ENCODE measurements at regions not wholly inside any gene's neighbourhood (a gene's known extent, or its start where the extent isn't known, plus 50 kb on each side); places are given as distances from the start of the nearest gene placed in this dataset.

DNA sequence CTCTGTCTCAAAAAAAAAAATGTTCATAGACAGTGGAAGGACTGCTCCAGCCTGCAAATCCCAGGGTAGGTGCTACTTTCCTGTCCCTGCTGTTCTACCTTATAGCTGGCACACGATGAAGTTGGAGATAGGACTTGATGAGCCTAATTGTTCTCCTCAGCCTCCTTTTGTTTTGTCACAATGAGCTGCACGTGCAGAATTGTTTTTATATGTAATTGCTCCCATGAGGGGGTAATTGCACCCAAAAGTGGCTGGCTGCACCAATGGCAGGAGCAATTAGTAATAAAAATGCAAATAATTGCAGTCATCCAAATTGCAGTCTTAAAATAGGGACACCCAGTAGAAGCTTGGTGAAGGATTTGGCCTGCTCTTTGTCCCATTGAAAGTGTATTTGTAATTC is 63.0 kb upstream of the PFN2 start:
- no peak for DNase-seq (ENCODE audit: extremely low read depth in 1 of 11, low read depth in 9 of 11, low spot score in 4 of 11)

DNA sequence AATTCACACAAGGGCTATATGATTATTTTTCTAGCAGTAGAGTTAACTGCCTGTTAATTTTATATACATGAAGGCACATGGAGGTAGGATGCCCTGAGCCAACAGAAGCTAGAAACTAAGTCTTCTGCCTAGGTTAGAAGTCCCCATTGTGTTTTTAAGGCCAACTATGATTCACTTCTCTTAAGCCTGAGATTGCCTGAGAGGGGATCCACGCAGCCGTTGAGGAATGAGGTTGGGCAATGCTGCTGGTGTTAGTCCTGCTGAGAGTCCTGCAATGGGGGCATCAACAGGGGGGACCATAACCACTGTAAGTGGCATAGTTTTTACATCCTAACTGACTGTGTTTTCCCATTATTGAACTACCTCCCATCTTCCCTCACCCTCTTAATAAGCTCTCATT is 60.1 kb upstream of the PFN2 start:
- DNase-seq (ENCODE audit: extremely low read depth in 1 of 11, low read depth in 9 of 11, low spot score in 4 of 11) = no peak

DNA sequence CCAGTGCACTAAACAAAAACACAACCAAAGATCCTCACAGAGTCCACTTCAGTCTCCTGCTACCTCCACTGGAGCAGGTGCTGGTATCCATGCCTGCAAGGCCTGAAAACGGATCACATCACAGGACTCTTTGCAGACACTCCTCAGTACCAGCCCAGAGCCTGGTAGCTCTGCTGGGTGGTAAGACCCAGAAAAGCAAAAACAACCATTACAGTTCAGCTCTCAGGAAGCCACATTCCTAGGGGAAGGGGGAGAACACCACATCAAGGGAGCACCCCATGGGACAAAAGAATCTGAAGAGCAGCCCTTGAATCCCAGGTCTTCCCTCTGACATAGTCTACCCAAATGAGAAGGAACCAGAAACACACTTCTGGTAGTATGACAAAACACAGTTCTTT is 52.5 kb upstream of the PFN2 start:
- no peak for DNase-seq (ENCODE audit: extremely low read depth in 1 of 11, low read depth in 9 of 11, low spot score in 4 of 11)

DNA sequence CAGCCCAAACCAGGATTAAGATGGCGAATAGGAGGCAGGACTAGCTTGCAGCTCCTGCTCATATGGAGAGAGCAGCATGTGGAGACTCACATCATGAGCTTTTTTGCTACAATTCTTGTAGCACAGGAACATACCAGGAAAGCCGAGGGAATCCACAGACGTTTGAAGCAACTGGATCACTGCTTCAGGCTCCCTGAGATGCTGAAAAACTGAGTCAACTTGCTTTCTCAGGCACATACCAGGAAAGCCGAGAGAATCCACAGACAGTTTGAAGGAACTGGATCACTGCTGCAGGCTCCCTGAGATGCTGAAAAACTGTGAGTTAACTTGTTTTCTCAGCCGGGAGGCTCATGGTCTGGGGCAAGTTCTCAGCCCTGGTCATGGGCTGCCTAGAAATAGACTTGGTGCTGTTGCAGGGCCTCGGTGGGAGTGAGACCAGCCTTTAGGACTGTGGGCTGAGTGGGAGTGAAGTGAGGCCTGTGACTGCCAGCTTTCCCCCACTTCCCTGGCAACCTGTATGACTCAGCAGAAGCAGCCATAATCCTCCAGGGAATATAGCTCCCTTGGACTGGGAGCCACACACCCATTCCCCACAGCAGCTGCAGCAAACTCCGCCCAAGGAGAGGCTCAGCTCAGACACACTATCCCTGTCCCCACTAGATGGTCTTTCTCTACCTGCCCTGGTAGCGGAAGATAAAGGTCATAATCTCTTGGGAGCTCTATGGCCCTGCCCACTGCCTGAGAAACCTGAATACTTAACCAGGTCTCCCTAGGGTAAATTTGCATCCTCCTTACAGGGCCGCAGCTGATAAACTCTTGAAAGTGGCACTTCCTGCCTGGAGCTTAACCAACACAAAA is 51.9 kb upstream of the PFN2 start:
- no peak for DNase-seq (ENCODE audit: extremely low read depth in 1 of 11, low read depth in 9 of 11, low spot score in 4 of 11)

DNA sequence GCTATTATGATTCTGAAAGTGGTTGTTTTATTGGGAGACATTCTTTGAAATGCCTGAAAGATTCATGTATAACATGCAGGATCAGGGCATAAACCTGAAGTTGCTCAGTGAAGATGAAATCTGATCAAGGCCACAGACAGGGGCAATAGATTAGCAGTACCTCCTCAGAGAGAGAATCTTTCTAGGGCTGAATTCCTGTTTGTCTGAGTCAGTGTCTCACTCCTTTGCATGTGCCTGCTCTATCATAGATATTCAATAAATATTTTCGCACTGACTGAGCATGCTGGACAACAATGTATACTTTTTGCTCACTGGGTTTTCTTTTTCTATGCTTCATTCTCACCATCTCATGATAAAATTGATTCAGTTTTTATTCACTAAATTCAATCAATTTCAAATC is 49.8 kb upstream of the PFN2 start:
- no peak for DNase-seq (ENCODE audit: extremely low read depth in 1 of 11, low read depth in 9 of 11, low spot score in 4 of 11)

Data from renal cortex interstitium (tissue), 11 donors.